ENCODE measurements at regions not wholly inside any gene's neighbourhood (a gene's known extent, or its start where the extent isn't known, plus 50 kb on each side); places are given as distances from the start of the nearest gene placed in this dataset.
"Not testable (repeated sequence)": the region's sequence is repeated elsewhere in the genome, so short reads cannot be mapped to it uniquely, and the experiment has no call there.

GRCh38 chr13:54440853-54441400 is 1412.3 kb downstream of the OLFM4 start:
- no CpG with 5 or more reads among the region's 27 CpGs for WGBS (ENCODE audit: insufficient coverage, insufficient read length)
- H3K27me3 ChIP-seq (ENCODE audit: control insufficient read depth, insufficient read depth, low read length); DNase-seq (ENCODE audit: low read depth, low spot score); H3K4me1 ChIP-seq (ENCODE audit: control insufficient read depth, insufficient read depth, low read length); H3K36me3 ChIP-seq (ENCODE audit: control insufficient read depth, insufficient read depth, low read length); H3K4me3 ChIP-seq (ENCODE audit: low read length); H3K9me3 ChIP-seq (ENCODE audit: control insufficient read depth, insufficient read depth, low read length); H3K27ac ChIP-seq (ENCODE audit: low read length): not testable (repeated sequence)

GRCh38 chr13:54445453-54445852 is 1416.8 kb downstream of the OLFM4 start:
- no peak for DNase-seq (ENCODE audit: low read depth, low spot score)

GRCh38 chr13:54445865-54446264 is 1417.3 kb downstream of the OLFM4 start:
- no peaks in the 10 kb centered on the region for H3K36me3 ChIP-seq (ENCODE audit: control insufficient read depth, insufficient read depth, low read length)
- H3K9me3 ChIP-seq (ENCODE audit: control insufficient read depth, insufficient read depth, low read length), result no peaks in the 10 kb centered on the region
- no peaks in the 10 kb centered on the region for H3K4me1 ChIP-seq (ENCODE audit: control insufficient read depth, insufficient read depth, low read length)
- H3K27ac ChIP-seq (ENCODE audit: low read length), result no peak overlapping the region
- no peak for DNase-seq (ENCODE audit: low read depth, low spot score)
- H3K4me3 ChIP-seq (ENCODE audit: low read length), result no peak overlapping the region
- no peaks in the 10 kb centered on the region for H3K27me3 ChIP-seq (ENCODE audit: control insufficient read depth, insufficient read depth, low read length)

More at GRCh38 chr13:54445453-54445852, 1416.8 kb downstream of the OLFM4 start:
- no peaks in the 10 kb centered on the region for H3K27me3 ChIP-seq (ENCODE audit: control insufficient read depth, insufficient read depth, low read length)
- no peaks in the 10 kb centered on the region for H3K36me3 ChIP-seq (ENCODE audit: control insufficient read depth, insufficient read depth, low read length)
- H3K4me3 ChIP-seq (ENCODE audit: low read length), result no peak overlapping the region
- no peaks in the 10 kb centered on the region for H3K4me1 ChIP-seq (ENCODE audit: control insufficient read depth, insufficient read depth, low read length)
- WGBS (ENCODE audit: insufficient coverage, insufficient read length), result 100% methylated on average over 1 of the region's 3 CpGs
- no peak overlapping the region for H3K27ac ChIP-seq (ENCODE audit: low read length)
- H3K9me3 ChIP-seq (ENCODE audit: control insufficient read depth, insufficient read depth, low read length), result no peaks in the 10 kb centered on the region

- no peaks in the 10 kb centered on the region for H3K4me1 ChIP-seq (ENCODE audit: control insufficient read depth, insufficient read depth, low read length)
- no peaks in the 10 kb centered on the region for H3K27me3 ChIP-seq (ENCODE audit: control insufficient read depth, insufficient read depth, low read length)
- H3K9me3 ChIP-seq (ENCODE audit: control insufficient read depth, insufficient read depth, low read length), result no peaks in the 10 kb centered on the region
- H3K27ac ChIP-seq (ENCODE audit: low read length), result no peak overlapping the region
- DNase-seq (ENCODE audit: low read depth, low spot score), result no peak
- H3K4me3 ChIP-seq (ENCODE audit: low read length), result no peak overlapping the region
- no peaks in the 10 kb centered on the region for H3K36me3 ChIP-seq (ENCODE audit: control insufficient read depth, insufficient read depth, low read length)
- no CpG with 5 or more reads among the region's 1 CpG for WGBS (ENCODE audit: insufficient coverage, insufficient read length)
Observed at GRCh38 chr13:54449922-54450321, 1421.3 kb downstream of the OLFM4 start.

- no peak for DNase-seq (ENCODE audit: low read depth, low spot score)
- no CpG with 5 or more reads among the region's 1 CpG for WGBS (ENCODE audit: insufficient coverage, insufficient read length)
- H3K4me1 ChIP-seq (ENCODE audit: control insufficient read depth, insufficient read depth, low read length), result no peaks in the 10 kb centered on the region
- H3K9me3 ChIP-seq (ENCODE audit: control insufficient read depth, insufficient read depth, low read length), result no peaks in the 10 kb centered on the region
- no peaks in the 10 kb centered on the region for H3K27me3 ChIP-seq (ENCODE audit: control insufficient read depth, insufficient read depth, low read length)
- H3K4me3 ChIP-seq (ENCODE audit: low read length), result no peak overlapping the region
- H3K27ac ChIP-seq (ENCODE audit: low read length), result no peak overlapping the region
- H3K36me3 ChIP-seq (ENCODE audit: control insufficient read depth, insufficient read depth, low read length), result no peaks in the 10 kb centered on the region
Observed at GRCh38 chr13:54484166-54484565, 1455.6 kb downstream of the OLFM4 start.

GRCh38 chr13:54486421-54487166 is 1458.0 kb downstream of the OLFM4 start:
- Histone ChIP-seq H3K36me3 (ENCODE audit: control insufficient read depth, insufficient read depth, low read length) (no peaks in the 10 kb centered on the region), H3K4me1 (ENCODE audit: control insufficient read depth, insufficient read depth, low read length) (no peaks in the 10 kb centered on the region), H3K27me3 (ENCODE audit: control insufficient read depth, insufficient read depth, low read length) (no peaks in the 10 kb centered on the region), H3K27ac (ENCODE audit: low read length) (no peak overlapping the region), H3K4me3 (ENCODE audit: low read length) (no peak overlapping the region), H3K9me3 (ENCODE audit: control insufficient read depth, insufficient read depth, low read length) (no peaks in the 10 kb centered on the region)
- DNase-seq (ENCODE audit: low read depth, low spot score), result no peak
- no CpG with 5 or more reads among the region's 7 CpGs for WGBS (ENCODE audit: insufficient coverage, insufficient read length)

GRCh38 chr13:54489359-54489758 is 1460.7 kb downstream of the OLFM4 start:
- Histone ChIP-seq H3K36me3 (ENCODE audit: control insufficient read depth, insufficient read depth, low read length) (no peaks in the 10 kb centered on the region), H3K27ac (ENCODE audit: low read length) (no peak overlapping the region), H3K27me3 (ENCODE audit: control insufficient read depth, insufficient read depth, low read length) (no peaks in the 10 kb centered on the region), H3K4me1 (ENCODE audit: control insufficient read depth, insufficient read depth, low read length) (no peaks in the 10 kb centered on the region), H3K9me3 (ENCODE audit: control insufficient read depth, insufficient read depth, low read length) (no peaks in the 10 kb centered on the region), H3K4me3 (ENCODE audit: low read length) (no peak overlapping the region)
- no peak for DNase-seq (ENCODE audit: low read depth, low spot score)
- WGBS (ENCODE audit: insufficient coverage, insufficient read length), result no CpG with 5 or more reads among the region's 1 CpG

- Histone ChIP-seq H3K27ac (ENCODE audit: low read length) (no peak overlapping the region), H3K9me3 (ENCODE audit: control insufficient read depth, insufficient read depth, low read length) (no peaks in the 10 kb centered on the region), H3K27me3 (ENCODE audit: control insufficient read depth, insufficient read depth, low read length) (no peaks in the 10 kb centered on the region), H3K4me3 (ENCODE audit: low read length) (no peak overlapping the region), H3K4me1 (ENCODE audit: control insufficient read depth, insufficient read depth, low read length) (no peaks in the 10 kb centered on the region), H3K36me3 (ENCODE audit: control insufficient read depth, insufficient read depth, low read length) (no peaks in the 10 kb centered on the region)
- DNase-seq (ENCODE audit: low read depth, low spot score), result no peak
- no CpG with 5 or more reads among the region's 3 CpGs for WGBS (ENCODE audit: insufficient coverage, insufficient read length)
Observed at GRCh38 chr13:54492995-54493394, 1464.4 kb downstream of the OLFM4 start.

- Histone ChIP-seq H3K4me3 (ENCODE audit: low read length) (no peak overlapping the region), H3K4me1 (ENCODE audit: control insufficient read depth, insufficient read depth, low read length) (no peaks in the 10 kb centered on the region), H3K27me3 (ENCODE audit: control insufficient read depth, insufficient read depth, low read length) (no peaks in the 10 kb centered on the region), H3K9me3 (ENCODE audit: control insufficient read depth, insufficient read depth, low read length) (no peaks in the 10 kb centered on the region), H3K27ac (ENCODE audit: low read length) (no peak overlapping the region), H3K36me3 (ENCODE audit: control insufficient read depth, insufficient read depth, low read length) (no peaks in the 10 kb centered on the region)
- WGBS (ENCODE audit: insufficient coverage, insufficient read length), result no CpG with 5 or more reads among the region's 5 CpGs
- DNase-seq (ENCODE audit: low read depth, low spot score), result no peak
Observed at GRCh38 chr13:54511366-54511765, 1482.8 kb downstream of the OLFM4 start.

- DNase-seq (ENCODE audit: low read depth, low spot score), result no peak
- WGBS (ENCODE audit: insufficient coverage, insufficient read length), result no CpG with 5 or more reads among the region's 1 CpG
- H3K27ac ChIP-seq (ENCODE audit: low read length), result no peak overlapping the region
- H3K4me1 ChIP-seq (ENCODE audit: control insufficient read depth, insufficient read depth, low read length), result no peaks in the 10 kb centered on the region
- no peaks in the 10 kb centered on the region for H3K36me3 ChIP-seq (ENCODE audit: control insufficient read depth, insufficient read depth, low read length)
- no peaks in the 10 kb centered on the region for H3K27me3 ChIP-seq (ENCODE audit: control insufficient read depth, insufficient read depth, low read length)
- no peak overlapping the region for H3K4me3 ChIP-seq (ENCODE audit: low read length)
- no peaks in the 10 kb centered on the region for H3K9me3 ChIP-seq (ENCODE audit: control insufficient read depth, insufficient read depth, low read length)
Observed at GRCh38 chr13:54513254-54513653, 1484.6 kb downstream of the OLFM4 start.

GRCh38 chr13:54536112-54536511 is 1507.5 kb downstream of the OLFM4 start:
- no peak for DNase-seq (ENCODE audit: low read depth, low spot score)
- H3K9me3 ChIP-seq (ENCODE audit: control insufficient read depth, insufficient read depth, low read length), result no peaks in the 10 kb centered on the region
- no peaks in the 10 kb centered on the region for H3K4me1 ChIP-seq (ENCODE audit: control insufficient read depth, insufficient read depth, low read length)
- no peak overlapping the region for H3K27ac ChIP-seq (ENCODE audit: low read length)
- no peaks in the 10 kb centered on the region for H3K27me3 ChIP-seq (ENCODE audit: control insufficient read depth, insufficient read depth, low read length)
- H3K36me3 ChIP-seq (ENCODE audit: control insufficient read depth, insufficient read depth, low read length), result no peaks in the 10 kb centered on the region
- H3K4me3 ChIP-seq (ENCODE audit: low read length), result no peak overlapping the region
- WGBS (ENCODE audit: insufficient coverage, insufficient read length), result no CpG with 5 or more reads among the region's 3 CpGs
